Renal pelvis (tissue), 1 donor: ENCODE measurements at regions not wholly inside any gene's neighbourhood (a gene's known extent, or its start where the extent isn't known, plus 50 kb on each side); places are given as distances from the start of the nearest gene placed in this dataset.

ENCODE experiments used
- DNase-seq: peaks from one replicate; pipeline ENCODE4 v3.0.0-alpha.2; 2013

- no peak for DNase-seq
Observed at GRCh38 chr2:226383461-226383860, 416.2 kb downstream of the IRS1 start.

DNA sequence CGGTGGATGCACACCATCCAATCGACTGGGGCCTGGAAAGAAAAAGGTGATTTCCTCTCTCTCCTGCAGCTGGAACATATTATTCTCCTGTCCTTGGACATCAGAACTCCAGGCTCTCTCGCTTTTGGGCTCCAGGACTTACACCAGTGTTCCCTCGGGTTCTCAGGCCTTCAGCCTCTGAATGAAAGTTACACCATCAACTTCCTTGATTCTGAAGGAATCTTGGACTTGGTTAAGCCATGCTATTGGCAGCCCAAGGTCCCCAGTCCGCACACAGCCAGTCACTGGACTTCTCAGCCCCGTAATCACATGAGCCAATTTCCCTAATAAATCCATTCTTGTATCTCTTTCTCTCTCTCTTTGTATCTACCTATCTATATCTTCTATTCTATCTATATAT, 418.9 kb downstream of the IRS1 start:
- DNase-seq: no peak

DNA sequence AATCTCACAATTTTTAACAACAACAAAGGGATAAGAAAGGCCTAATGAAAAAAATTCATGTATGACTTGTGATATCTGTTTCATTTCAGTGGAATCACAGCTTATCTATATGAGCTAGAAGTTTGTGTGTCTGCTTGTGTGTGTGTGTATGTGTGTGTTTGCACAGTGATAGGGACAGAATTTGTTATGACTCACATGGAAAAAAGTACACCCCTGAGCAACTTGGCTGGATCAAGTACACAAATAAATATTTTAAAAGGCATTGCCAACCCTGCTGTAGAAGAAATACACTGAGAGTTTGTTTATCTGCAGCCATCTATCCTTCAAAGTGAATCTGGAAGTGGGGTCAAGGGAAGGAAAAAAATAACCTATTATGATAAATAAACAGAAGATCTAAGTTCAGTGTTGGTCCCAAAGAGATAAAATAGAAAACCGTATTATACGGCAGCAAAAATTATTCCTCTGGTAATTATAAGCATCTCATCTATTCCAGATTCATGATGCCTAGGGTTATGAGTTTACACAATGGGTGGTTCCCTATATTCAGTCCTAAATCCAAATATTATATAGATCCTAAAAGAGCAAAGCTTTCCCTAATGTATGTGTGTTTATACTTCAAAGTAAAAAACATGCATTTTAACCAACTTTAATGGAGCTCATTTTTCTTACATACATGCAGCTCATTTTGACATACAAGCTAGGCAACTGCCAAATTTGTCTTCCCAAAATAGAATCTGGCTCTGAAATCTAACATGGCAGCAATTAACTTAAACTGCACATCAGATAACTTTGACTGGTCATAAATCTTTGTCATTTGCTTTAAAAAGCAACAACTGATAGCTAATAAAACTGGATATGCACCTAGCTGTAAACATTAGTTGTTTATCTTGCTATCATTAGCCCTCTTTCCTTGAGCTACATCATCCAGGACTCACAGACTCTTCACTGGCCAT, 420.6 kb downstream of the IRS1 start:
- DNase-seq: no peak

DNA sequence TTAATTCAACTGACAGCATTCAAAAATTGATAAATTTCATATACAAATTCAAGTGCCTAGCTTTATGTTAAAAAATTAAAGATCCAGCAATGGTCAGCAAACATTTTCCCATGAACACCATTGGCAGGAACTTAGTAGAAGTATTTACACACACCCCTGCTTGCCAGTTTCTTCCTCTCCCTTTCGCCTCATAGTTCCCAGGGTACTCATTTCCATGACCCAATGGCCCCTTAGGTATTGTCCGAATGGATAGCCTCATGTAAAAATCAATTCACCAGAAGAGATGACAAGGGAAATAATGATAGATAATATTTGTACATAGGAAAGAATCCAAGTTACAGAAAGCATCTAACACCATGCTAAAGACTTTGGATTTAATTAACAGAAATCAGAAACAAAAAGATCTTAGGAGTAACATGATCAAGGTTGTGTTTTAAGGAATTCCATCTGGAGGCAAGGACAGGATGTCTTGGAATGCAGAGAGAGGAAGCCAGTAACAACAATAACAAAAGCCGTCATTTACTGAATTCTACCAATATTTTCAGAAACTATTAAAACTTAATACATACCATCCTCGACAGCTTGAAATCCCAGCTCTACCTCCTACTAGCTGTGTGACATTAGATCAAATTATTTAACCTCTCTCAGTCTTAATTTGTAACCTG, 423.0 kb downstream of the IRS1 start:
- DNase-seq: no peak

DNA sequence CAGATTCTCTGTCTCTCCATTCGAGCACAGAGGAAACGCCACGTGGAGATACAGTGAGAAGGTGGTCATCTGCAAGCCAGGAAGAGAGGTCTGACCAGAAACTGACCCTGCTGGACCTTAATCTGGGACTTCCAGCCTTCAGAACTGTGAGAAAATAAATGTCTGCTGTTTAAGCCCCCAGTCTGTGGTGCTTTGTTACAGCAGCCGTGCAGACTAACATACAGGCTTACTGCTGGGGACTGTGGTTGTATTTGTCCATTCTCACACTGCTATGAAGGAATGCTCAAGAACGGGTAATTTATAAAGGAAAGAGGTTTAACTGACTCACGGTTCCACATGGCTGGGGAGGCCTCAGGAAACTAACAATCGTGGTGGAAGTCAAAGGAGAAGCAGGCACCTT, 432.7 kb downstream of the IRS1 start:
- DNase-seq: no peak

DNA sequence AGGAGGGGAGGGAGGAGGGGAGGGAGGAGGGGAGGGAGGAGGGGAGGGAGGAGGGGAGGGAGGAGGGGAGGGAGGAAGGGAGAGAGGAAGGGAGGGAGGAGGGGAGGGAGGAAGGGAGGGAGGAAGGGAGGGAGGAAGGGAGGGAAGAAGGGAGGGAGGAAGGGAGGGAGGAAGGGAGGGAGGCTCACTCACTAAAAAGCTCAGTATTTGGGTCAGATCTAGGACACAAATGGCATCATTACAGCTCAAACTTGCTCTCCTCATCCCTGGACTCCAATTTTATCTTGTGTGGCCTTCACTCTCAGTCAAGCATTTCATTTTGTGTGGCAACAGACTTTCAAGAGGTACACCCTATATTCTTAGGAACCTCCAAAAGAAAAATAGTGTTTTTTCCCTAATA, 435.4 kb downstream of the IRS1 start:
- DNase-seq: no peak

DNA sequence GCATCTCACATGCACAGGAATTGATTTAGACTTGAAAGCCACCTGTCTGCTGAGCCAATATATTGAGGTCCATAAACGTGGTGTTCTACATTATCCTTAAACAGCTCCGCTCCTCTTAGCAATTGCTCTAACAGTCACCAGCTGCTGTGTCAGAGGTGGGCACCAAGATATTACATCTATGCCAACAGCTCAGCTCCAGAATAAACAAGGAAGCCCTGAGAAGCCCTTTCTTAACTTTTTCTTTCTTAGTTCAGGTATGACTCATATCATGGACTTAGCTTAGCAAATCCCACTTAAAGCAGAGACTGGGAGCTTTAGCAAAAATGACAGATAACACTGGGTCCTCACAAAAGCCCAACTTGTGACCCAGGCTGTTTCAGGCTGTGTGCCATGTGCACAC, 436.6 kb downstream of the IRS1 start:
- no peak for DNase-seq

DNA sequence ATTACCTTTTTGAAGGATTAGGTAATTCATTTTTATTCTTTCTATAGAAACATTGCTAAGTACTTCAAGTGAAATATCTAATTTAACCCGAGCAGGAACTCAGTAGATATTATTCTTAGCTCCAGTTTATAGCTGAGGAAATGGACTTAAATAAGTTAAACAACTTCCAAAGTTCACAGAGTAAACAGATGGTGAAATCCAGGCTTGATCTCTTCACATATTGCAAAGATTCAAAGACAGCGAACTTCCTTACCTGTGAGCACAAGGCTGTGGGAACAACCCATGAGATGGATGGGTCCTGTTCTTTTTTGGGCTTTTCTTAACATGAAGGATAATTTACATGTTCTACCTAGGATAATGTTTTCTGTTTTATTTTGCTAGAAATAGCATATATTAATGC, 439.0 kb downstream of the IRS1 start:
- no peak for DNase-seq

DNA sequence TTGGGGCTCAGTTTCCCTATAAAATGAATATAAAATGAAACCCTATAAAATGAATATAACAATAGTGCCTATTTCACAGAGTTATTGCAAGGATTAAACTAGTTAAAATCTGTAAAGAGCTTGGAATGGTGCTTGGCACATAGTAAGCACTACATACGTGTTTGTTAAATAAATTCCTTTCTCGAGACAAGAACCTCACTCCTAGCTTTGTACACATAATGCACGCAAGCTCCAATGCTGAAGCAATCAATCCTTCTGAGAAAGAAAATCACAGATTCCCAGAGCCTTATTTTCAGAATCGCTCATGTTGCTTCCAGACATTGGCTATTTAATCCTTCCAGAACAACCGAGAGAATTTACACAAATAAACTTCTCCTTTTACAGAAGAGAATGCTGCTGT, 440.9 kb downstream of the IRS1 start:
- DNase-seq: no peak

GRCh38 chr2:226357816-226358215, 441.8 kb downstream of the IRS1 start:
- no peak for DNase-seq

DNA sequence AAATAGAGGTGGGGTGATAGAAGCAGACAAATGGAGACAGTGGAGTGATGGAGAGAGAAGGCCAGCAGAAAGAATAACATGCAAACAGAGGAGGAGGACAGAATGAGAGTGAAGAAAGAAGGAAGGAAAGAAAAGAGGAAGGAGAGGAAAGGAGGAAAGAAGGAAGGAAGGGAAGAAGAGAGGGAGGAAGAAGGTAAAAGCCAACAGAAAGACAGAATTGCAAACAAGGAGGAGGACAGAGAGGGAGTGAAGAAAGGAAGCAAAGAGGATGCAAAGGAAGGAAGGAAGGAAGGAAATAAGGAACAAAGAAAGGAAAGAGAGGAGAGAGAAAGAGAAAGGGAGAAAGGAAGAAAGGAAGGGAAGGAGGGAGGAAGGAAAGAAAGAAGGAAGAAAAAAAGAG, 444.0 kb downstream of the IRS1 start:
- DNase-seq: no peak

DNA sequence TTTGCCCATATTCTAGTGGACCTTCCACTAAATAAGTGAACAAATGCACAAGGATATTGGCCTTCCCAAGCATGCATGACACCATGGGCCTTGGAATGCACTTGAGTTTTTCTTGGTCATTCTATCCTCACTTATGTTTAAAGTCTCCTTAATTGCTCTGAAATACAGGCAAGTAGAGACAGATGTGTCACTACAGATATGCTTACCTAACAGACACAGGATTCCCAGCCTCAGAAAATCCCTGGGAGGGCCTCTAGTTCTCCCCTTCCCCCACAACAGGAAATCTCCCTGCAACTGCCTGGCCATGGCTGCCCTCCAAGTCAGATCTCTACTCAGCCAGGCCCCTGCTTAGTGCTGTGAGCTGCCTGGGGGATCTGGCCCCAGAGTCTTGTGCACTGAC, 445.2 kb downstream of the IRS1 start:
- DNase-seq: no peak

- DNase-seq: no peak
Observed at GRCh38 chr2:226352941-226353560, 446.6 kb downstream of the IRS1 start.

GRCh38 chr2:226351711-226352110, 447.9 kb downstream of the IRS1 start:
- DNase-seq: no peak

GRCh38 chr2:226339616-226340015, 460.0 kb downstream of the IRS1 start:
- no peak for DNase-seq

- no peak for DNase-seq
Observed at GRCh38 chr2:226338825-226339224, 460.8 kb downstream of the IRS1 start.

DNA sequence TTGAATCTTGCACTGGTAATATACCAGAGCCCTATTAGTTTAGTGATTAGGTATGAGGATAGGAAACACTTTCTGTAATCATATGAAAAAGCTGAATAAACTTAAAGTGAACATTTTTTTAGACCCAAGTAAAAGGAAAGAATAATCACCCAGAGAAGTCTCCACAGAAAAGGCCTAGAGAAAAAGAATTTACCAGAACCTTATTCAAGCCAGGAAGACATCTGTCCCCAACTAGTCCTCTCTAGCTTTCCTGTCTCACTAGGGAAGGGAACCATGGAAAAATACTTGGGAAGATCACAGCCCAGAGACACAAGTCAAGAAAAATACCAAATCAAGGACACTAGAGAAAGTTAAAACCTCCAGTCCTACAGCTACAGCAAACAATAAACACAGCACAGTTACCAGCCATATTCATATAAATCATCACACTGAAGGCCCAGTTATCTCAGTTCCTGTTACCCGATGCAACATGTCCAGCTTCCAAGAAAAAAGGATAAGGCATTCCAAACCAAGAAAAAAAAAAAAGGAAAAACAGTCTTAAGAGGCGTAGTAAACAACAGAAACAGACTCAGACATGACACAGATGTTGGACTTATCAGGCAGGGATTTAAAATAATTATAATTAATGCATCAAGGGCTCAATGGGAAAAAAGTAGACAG, 461.5 kb downstream of the IRS1 start:
- peak; percentile 61 for DNase-seq

GRCh38 chr2:226336283-226336682, 463.3 kb downstream of the IRS1 start:
- no peak for DNase-seq

GRCh38 chr2:226334981-226335720, 464.5 kb downstream of the IRS1 start:
- no peak for DNase-seq

- no peak for DNase-seq
Observed at GRCh38 chr2:226333388-226333787, 466.2 kb downstream of the IRS1 start.

DNA sequence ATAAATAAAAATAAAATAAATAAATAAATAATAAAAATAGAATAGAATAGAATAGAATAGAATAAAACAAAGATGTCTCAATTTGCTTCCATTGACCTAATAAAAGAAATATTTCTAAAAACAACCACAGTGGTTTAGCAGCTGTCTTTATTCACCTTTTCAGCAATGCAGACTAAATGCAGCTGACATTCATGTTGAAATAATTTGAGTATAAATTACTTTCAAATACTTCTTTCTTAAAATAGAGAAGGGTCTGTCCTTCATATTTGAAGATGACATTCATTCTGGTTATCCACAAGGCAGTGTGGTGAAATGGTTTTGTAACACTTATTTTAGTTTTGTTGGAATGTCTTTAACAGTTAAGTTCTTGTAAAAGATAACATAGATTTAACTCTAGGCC, 469.4 kb downstream of the IRS1 start:
- no peak for DNase-seq

DNA sequence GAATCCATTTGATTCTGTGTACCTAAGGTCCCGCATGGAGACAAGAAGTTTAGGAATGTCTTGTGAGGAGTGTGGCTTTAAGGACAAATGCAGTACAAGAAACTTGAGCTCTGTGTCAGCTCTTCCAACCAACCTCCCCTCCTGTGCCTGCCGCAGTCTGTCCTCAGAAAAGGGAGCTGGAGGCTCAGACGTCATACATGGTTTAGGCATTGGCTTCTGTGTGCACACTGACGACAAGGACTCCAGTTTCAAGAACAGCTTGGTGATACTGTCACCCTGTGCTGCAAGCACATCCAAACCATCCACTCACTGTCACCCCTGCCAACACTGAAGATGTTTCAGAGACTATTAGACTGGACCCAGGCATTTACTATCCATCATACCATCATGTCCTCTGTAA, 470.4 kb downstream of the IRS1 start:
- DNase-seq: no peak
